ENCODE measurements at regions not wholly inside any gene's neighbourhood (a gene's known extent, or its start where the extent isn't known, plus 50 kb on each side); places are given as distances from the start of the nearest gene placed in this dataset.

GRCh38 chr7:45290880-45291279 is 133.3 kb downstream of the RAMP3 start:
- Mint-ChIP-seq H3K27me3 (no peaks in the 10 kb centered on the region), H3K4me3 (no peak overlapping the region), H3K4me1 (ENCODE audit: unreplicated experiment) (no peaks in the 10 kb centered on the region), H3K36me3 (no peaks in the 10 kb centered on the region), H3K9me3 (no peaks in the 10 kb centered on the region), H3K27ac (no peak overlapping the region)
- TF ChIP-seq CTCF (conservative IDR thresholded peaks at IDR 0.05): no peak
- no peak for DNase-seq (ENCODE audit: extremely low spot score, unreplicated experiment)

- DNase-seq (ENCODE audit: extremely low spot score, unreplicated experiment): no peak
- H3K9me3 Mint-ChIP-seq: no peaks in the 10 kb centered on the region
- no peaks in the 10 kb centered on the region for H3K4me1 Mint-ChIP-seq (ENCODE audit: unreplicated experiment)
- no peaks in the 10 kb centered on the region for H3K36me3 Mint-ChIP-seq
- H3K27ac Mint-ChIP-seq: no peak overlapping the region
- H3K27me3 Mint-ChIP-seq: no peaks in the 10 kb centered on the region
- no peak for TF ChIP-seq CTCF (conservative IDR thresholded peaks at IDR 0.05)
- H3K4me3 Mint-ChIP-seq: no peak overlapping the region
These were observed 134.9 kb downstream of the RAMP3 start for GRCh38 chr7:45292481-45292880.

- Mint-ChIP-seq H3K36me3 (no peaks in the 10 kb centered on the region), H3K27ac (no peak overlapping the region), H3K27me3 (no peaks in the 10 kb centered on the region), H3K4me1 (ENCODE audit: unreplicated experiment) (no peaks in the 10 kb centered on the region), H3K4me3 (no peak overlapping the region), H3K9me3 (no peaks in the 10 kb centered on the region)
- no peak for DNase-seq (ENCODE audit: extremely low spot score, unreplicated experiment)
- TF ChIP-seq CTCF (conservative IDR thresholded peaks at IDR 0.05): no peak
These were observed 135.8 kb downstream of the RAMP3 start for GRCh38 chr7:45293295-45293942.

- H3K27ac Mint-ChIP-seq: no peak overlapping the region
- no peaks in the 10 kb centered on the region for H3K4me1 Mint-ChIP-seq (ENCODE audit: unreplicated experiment)
- TF ChIP-seq CTCF (conservative IDR thresholded peaks at IDR 0.05): no peak
- H3K27me3 Mint-ChIP-seq: peaks cover under 1% of the 10 kb centered on the region
- no peaks in the 10 kb centered on the region for H3K36me3 Mint-ChIP-seq
- DNase-seq (ENCODE audit: extremely low spot score, unreplicated experiment): no peak
- H3K4me3 Mint-ChIP-seq: no peak overlapping the region
- H3K9me3 Mint-ChIP-seq: no peaks in the 10 kb centered on the region
These were observed 137.0 kb downstream of the RAMP3 start for GRCh38 chr7:45294559-45294958.

GRCh38 chr7:45295222-45295621 is 137.6 kb downstream of the RAMP3 start:
- TF ChIP-seq CTCF (conservative IDR thresholded peaks at IDR 0.05): no peak
- no peak overlapping the region for H3K27ac Mint-ChIP-seq
- peaks cover 4% of the 10 kb centered on the region for H3K27me3 Mint-ChIP-seq
- H3K9me3 Mint-ChIP-seq: no peaks in the 10 kb centered on the region
- no peak for DNase-seq (ENCODE audit: extremely low spot score, unreplicated experiment)
- no peak overlapping the region for H3K4me3 Mint-ChIP-seq
- H3K4me1 Mint-ChIP-seq (ENCODE audit: unreplicated experiment): no peaks in the 10 kb centered on the region
- no peaks in the 10 kb centered on the region for H3K36me3 Mint-ChIP-seq

- no peak for DNase-seq (ENCODE audit: extremely low spot score, unreplicated experiment)
- Mint-ChIP-seq H3K27ac (no peak overlapping the region), H3K4me1 (ENCODE audit: unreplicated experiment) (no peaks in the 10 kb centered on the region), H3K36me3 (no peaks in the 10 kb centered on the region), H3K9me3 (no peaks in the 10 kb centered on the region), H3K4me3 (no peak overlapping the region), H3K27me3 (peaks cover 10% of the 10 kb centered on the region)
- no peak for TF ChIP-seq CTCF (conservative IDR thresholded peaks at IDR 0.05)
These were observed 139.2 kb downstream of the RAMP3 start for GRCh38 chr7:45296748-45297147.
